DND-41 (cell line): ENCODE measurements at regions not wholly inside any gene's neighbourhood (a gene's known extent, or its start where the extent isn't known, plus 50 kb on each side); places are given as distances from the start of the nearest gene placed in this dataset.

ENCODE experiments used
- ATAC-seq: fragments of 200-7000 bp; cut with Tn5 transposase; 3 replicates; pipeline ENCODE4 v1.9.1; 2021; ENCODE audit warnings: low read depth; ENCODE audit not compliant: insufficient read depth
- DNase-seq: peaks from one replicate; pipeline ENCODE4 v3.0.0-alpha.2; 2020
- H2AFZ ChIP-seq: 2 replicates; pipeline ENCODE4 v1.6.0; 2012; ENCODE audit warnings: low read depth, low read length
- H3K27ac ChIP-seq: 2 replicates; pipeline ENCODE4 v1.5.1; 2012; ENCODE audit warnings: low read length, inconsistent platforms
- H3K27me3 ChIP-seq: fragments of 200-600 bp; sonication (generic); 2 replicates; pipeline ENCODE4 v1.6.0; 2012; ENCODE audit warnings: low read length, mild to moderate bottlenecking, inconsistent platforms; ENCODE audit not compliant: insufficient read depth, poor library complexity
- H3K36me3 ChIP-seq: 2 replicates; pipeline ENCODE4 v1.5.1; 2012; ENCODE audit warnings: low read length, inconsistent platforms; ENCODE audit not compliant: insufficient read depth
- H3K4me1 ChIP-seq: 2 replicates; pipeline ENCODE4 v1.5.1; 2012; ENCODE audit warnings: mild to moderate bottlenecking, low read length; ENCODE audit not compliant: insufficient read depth
- H3K4me2 ChIP-seq: 2 replicates; pipeline ENCODE4 v1.6.0; 2012; ENCODE audit warnings: mild to moderate bottlenecking, moderate library complexity, low read length, inconsistent platforms; ENCODE audit not compliant: insufficient read depth
- H3K4me3 ChIP-seq, 2 experiments: fragments of 200-600 bp in 1 of 2; shearing (Covaris generic) in 1 of 2; 2 replicates each; pipeline ENCODE4 v1.5.1; 2012 to 2016; ENCODE audit warnings: inconsistent platforms in 2 of 2, low read length in 2 of 2, mild to moderate bottlenecking in 2 of 2, low read depth in 1 of 2, moderate library complexity in 1 of 2
- H3K79me2 ChIP-seq: 2 replicates; pipeline ENCODE4 v1.6.0; 2012; ENCODE audit warnings: low read length, inconsistent platforms; ENCODE audit not compliant: insufficient read depth
- H3K9ac ChIP-seq: 2 replicates; pipeline ENCODE4 v1.6.0; 2012; ENCODE audit warnings: low read depth, mild to moderate bottlenecking, inconsistent platforms, low read length, moderate library complexity
- H3K9me3 ChIP-seq: 2 replicates; pipeline ENCODE4 v1.5.1; 2012; ENCODE audit warnings: low read length, moderate library complexity, mild to moderate bottlenecking, inconsistent platforms; ENCODE audit not compliant: insufficient read depth, severe bottlenecking
- H4K20me1 ChIP-seq: 2 replicates; pipeline ENCODE4 v1.6.0; 2012; ENCODE audit warnings: low read length; ENCODE audit not compliant: insufficient read depth
- EZH2 ChIP-seq: IDR thresholded peaks from 3 replicates; pipeline ENCODE4 v1.6.1; 2012; ENCODE audit warnings: borderline replicate concordance, low read depth, mild to moderate bottlenecking, moderate library complexity, low read length, inconsistent platforms; ENCODE audit not compliant: severe bottlenecking
- TF ChIP-seq, protein P1 (sequence below): IDR thresholded peaks from 2 replicates; pipeline ENCODE4 v1.5.1; 2012; ENCODE audit warnings: borderline replicate concordance, low read length, moderate library complexity, mild to moderate bottlenecking; ENCODE audit not compliant: poor library complexity, severe bottlenecking; ENCODE audit errors: extremely low read depth

DNA sequence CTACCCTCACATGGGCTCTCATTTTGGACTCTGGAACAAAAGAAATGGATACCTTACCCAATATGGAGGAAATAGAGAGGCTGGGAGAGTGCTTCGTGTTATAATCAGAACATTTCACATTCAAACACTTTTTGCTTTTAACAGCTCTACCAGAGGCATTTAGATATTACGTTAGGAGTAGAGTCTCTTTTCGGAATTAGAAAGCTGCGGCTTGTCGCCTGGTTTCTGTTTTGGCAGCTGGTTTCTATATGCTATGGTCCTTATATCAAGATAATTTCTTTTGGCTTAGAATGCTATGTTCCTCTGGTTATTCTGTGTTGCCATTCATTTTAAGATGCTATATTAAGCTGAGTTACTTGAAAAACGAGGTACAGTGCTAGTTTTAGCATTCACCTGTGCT lies 392.8 kb upstream of the GALNT5 start:
- no peak for DNase-seq
- H4K20me1 ChIP-seq, result no peaks in the 10 kb centered on the region

DNA sequence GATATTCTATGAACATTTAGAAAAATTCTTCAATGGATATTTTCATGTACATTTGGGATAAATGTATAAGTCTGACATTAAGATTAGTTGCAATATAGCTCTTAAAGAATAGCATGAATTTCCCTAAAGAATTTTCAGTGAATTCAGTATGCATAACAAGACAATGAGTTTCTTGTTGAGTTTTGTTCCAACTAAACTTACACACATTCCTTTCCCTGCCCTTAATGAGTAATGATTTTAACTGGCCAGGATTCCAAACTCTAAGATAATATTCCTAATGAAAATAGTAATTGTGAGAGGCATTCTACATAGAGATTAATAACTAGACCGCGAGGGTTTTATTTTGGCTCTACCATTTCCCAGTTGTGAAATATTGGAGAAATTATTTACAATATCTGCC lies 390.3 kb upstream of the GALNT5 start:
- no peaks in the 10 kb centered on the region for H3K9me3 ChIP-seq
- H3K27me3 ChIP-seq, result no peaks in the 10 kb centered on the region
- H4K20me1 ChIP-seq, result no peaks in the 10 kb centered on the region
- ATAC-seq (no peak), DNase-seq (no peak)
- no peak overlapping the region for H3K4me2 ChIP-seq
- H2AFZ ChIP-seq, result no peak overlapping the region
- no peak overlapping the region for H3K27ac ChIP-seq
- H3K9ac ChIP-seq, result no peak overlapping the region
- TF ChIP-seq, protein P1, sequence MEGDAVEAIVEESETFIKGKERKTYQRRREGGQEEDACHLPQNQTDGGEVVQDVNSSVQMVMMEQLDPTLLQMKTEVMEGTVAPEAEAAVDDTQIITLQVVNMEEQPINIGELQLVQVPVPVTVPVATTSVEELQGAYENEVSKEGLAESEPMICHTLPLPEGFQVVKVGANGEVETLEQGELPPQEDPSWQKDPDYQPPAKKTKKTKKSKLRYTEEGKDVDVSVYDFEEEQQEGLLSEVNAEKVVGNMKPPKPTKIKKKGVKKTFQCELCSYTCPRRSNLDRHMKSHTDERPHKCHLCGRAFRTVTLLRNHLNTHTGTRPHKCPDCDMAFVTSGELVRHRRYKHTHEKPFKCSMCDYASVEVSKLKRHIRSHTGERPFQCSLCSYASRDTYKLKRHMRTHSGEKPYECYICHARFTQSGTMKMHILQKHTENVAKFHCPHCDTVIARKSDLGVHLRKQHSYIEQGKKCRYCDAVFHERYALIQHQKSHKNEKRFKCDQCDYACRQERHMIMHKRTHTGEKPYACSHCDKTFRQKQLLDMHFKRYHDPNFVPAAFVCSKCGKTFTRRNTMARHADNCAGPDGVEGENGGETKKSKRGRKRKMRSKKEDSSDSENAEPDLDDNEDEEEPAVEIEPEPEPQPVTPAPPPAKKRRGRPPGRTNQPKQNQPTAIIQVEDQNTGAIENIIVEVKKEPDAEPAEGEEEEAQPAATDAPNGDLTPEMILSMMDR, result no peak
- no peak for TF ChIP-seq EZH2
- H3K4me3 ChIP-seq, result no peak overlapping the region
- no peaks in the 10 kb centered on the region for H3K4me1 ChIP-seq
- no peaks in the 10 kb centered on the region for H3K79me2 ChIP-seq
- no peaks in the 10 kb centered on the region for H3K36me3 ChIP-seq

More for the DNA sequence above, 392.8 kb upstream of the GALNT5 start:
- Histone ChIP-seq H2AFZ (no peak overlapping the region), H3K4me2 (no peak overlapping the region), H3K9ac (no peak overlapping the region), H3K27ac (no peak overlapping the region), H3K27me3 (no peaks in the 10 kb centered on the region), H3K79me2 (no peaks in the 10 kb centered on the region), H3K4me1 (no peaks in the 10 kb centered on the region), H3K4me3 (no peak overlapping the region), H3K9me3 (no peaks in the 10 kb centered on the region), H3K36me3 (no peaks in the 10 kb centered on the region)
- no peak for ATAC-seq
- TF ChIP-seq, protein P1, result no peak
- TF ChIP-seq EZH2, result no peak

DNA sequence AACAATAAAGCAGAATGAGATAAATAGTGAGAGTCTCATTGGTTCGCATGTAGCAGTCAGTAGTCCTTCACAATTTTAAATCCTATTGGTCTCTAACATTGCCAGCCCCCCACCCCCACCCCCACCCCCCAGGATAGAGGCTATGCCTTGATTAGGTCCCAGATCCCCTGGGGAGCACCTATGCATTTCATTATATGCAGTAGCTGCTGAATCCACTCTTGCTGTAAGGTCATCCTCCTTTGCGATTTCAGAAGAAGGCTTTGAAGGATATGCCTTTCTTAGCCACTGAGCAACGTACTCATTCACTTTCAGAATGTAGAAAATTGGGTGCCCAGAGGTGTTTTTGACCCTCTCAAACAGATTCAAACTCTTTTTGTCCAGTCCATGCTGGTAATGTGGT lies 382.8 kb upstream of the GALNT5 start:
- Histone ChIP-seq H3K4me3 (no peak overlapping the region), H3K9me3 (no peaks in the 10 kb centered on the region), H3K9ac (no peak overlapping the region), H3K36me3 (no peaks in the 10 kb centered on the region), H3K4me1 (no peaks in the 10 kb centered on the region), H2AFZ (no peak overlapping the region), H3K27me3 (no peaks in the 10 kb centered on the region), H4K20me1 (no peaks in the 10 kb centered on the region), H3K79me2 (no peaks in the 10 kb centered on the region), H3K4me2 (no peak overlapping the region), H3K27ac (no peak overlapping the region)
- ATAC-seq (no peak), DNase-seq (no peak)
- TF ChIP-seq EZH2, result no peak
- TF ChIP-seq, protein P1, result no peak

DNA sequence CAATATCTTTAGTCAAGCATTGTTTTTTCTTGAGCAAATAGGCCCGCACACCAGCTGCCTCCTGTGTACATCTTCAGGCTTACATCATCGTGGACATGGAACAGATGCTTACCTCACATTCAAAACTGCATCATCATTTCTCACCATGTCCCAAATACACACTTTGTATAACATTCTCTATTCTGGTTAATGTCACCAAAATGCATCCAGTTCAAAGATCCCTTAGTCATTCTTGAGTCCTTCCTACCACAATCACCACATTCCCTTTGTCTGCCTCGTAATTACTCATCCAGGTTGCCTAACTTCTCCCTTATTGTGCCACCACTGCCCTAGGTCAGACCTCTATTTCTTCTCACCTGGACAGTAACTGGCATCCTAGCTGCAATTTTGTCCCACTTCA lies 373.7 kb upstream of the GALNT5 start:
- Histone ChIP-seq H3K4me1 (peaks cover 9% of the 10 kb centered on the region), H3K27me3 (no peaks in the 10 kb centered on the region), H2AFZ (no peak overlapping the region), H3K4me2 (no peak overlapping the region), H3K9ac (no peak overlapping the region), H3K4me3 (no peak overlapping the region), H3K36me3 (no peaks in the 10 kb centered on the region), H4K20me1 (no peaks in the 10 kb centered on the region), H3K79me2 (no peaks in the 10 kb centered on the region), H3K27ac (no peak overlapping the region), H3K9me3 (no peaks in the 10 kb centered on the region)
- no peak for TF ChIP-seq EZH2
- TF ChIP-seq, protein P1, result no peak
- ATAC-seq (no peak; the same call in 2 of the 3 replicates), DNase-seq (no peak)
